ENCODE measurements at regions not wholly inside any gene's neighbourhood (a gene's known extent, or its start where the extent isn't known, plus 50 kb on each side); places are given as distances from the start of the nearest gene placed in this dataset.
"Not testable (repeated sequence)": the region's sequence is repeated elsewhere in the genome, so short reads cannot be mapped to it uniquely, and the experiment has no call there.

DNA sequence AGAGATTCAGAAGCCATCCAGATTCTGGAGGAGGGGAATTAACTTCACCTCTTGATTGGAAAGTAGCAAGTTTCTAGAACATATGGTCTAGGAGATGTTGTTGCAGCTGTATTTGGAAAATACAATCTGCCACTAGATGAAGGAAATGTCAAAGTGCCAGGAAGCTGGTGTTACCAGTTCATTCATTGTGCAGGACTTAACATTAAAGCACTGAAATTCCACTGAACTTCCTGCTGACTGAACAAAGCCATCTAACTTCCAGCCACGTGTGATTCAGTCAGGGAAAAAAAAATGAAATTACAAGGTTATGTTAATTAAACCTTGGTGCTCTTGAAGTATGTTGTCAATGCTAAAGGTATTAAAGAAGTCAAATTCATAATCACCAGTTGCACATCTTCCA is 321.5 kb upstream of the SASH1 start:
- in situ Hi-C loops (cut with MboI; ENCODE audit: low sequenced_read_pairs), result no loop called here

DNA sequence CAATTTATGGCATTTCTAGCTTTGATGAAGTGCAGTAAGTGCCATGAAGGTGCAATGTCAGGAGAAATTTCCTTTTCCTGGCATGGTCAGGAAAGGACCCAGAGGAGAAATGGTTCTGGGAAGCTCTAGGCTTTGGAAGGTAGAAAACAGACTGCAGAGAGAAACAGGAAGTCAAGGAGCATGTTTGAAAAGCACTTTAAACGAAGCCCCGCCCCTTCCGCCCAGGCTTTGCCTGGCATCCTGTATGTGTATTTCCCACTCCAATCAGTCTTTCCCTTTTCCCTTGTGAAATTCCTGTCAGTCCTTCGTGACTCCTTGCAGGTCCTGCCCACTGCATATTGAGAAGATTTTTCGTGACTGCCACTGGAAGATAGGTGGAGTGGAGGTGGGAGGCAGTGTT is 320.9 kb upstream of the SASH1 start:
- in situ Hi-C loops (cut with MboI; ENCODE audit: low sequenced_read_pairs), result no loop called here

DNA sequence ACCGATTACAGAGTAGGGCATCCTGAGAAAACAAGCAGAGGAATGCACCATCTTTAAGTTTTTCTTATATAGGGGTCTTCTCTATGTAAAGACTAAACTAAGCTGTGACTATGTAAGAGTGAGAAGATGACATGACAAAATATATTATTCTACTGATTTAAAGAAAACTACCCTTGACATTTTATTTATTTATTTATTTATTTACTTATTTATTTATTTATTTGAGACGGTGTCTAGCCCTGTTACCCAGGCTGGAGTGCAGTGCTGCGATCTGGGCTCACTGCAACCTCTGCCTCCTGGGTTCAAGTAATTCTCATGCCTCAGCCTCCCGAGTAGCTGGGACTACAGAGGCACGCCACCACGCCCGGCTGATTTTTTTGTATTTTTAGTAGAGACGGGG is 320.4 kb upstream of the SASH1 start:
- in situ Hi-C loops (cut with MboI; ENCODE audit: low sequenced_read_pairs), result not testable (repeated sequence)

DNA sequence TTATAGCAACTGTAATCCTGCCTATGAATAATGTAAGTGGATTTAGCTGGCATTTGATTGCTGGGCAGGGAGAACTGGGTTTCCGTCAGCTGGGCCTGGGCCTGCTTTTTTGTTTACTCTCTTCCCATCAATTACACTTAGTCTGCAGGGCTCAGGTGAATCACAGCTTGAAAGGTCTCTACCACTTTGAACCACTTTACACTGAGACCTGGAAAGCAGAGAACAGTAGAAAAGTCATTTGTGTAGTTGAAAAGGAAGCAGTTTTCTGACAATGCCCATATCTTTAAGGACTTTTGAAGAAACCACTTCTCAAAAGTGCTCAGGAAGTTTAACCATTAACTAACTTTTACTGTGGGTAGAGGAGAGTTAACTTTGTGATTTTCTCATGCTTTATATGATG is 315.4 kb upstream of the SASH1 start:
- in situ Hi-C loops (cut with MboI; ENCODE audit: low sequenced_read_pairs), result no loop called here

DNA sequence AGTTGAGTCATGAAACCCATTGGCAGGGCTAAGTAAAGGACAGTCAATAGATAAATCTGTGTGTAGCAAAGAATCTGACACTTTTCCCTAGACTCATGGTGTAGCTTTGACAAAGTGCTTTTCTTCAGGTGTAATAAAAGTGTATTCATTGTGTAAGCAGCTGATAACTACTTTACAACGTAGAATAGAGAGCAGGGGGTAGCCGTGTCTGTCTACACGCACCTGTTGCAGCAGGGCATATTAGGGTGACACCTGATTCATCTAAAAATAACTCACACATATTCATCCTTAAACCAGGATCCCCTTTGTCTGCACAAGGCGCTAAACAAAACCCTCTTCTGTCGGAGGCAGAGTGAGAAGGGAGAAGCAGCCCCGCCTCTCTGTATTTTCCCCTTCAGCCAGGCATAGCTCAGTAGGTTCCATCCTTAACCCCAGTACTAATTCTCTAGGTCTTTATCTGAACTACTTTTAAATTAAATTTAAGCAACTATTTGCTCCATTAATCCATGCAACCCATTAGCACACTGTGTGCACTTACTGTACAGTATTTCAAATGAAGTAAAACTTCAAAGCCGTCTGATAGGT is 306.7 kb upstream of the SASH1 start:
- in situ Hi-C loops (cut with MboI; ENCODE audit: low sequenced_read_pairs), result no loop called here

DNA sequence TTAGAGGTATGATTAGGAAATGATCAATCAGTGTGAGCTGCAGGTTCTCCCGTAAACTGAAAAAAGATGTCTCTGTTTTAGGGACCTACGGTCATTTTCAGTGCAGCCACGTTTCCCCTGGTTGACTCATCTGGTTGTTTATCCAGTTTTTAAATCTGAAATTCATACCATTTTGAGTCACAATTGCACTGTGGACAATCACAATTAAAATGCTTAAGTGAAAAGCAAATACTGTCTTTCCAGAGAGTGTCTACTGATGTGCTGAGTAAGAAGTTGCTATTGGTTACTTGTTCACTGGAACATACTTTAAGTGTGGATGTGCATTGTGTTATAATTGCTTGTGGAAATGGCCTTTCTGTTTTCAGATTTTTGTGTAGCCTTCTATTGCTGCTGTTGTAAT is 305.1 kb upstream of the SASH1 start:
- in situ Hi-C loops (cut with MboI; ENCODE audit: low sequenced_read_pairs), result no loop called here

DNA sequence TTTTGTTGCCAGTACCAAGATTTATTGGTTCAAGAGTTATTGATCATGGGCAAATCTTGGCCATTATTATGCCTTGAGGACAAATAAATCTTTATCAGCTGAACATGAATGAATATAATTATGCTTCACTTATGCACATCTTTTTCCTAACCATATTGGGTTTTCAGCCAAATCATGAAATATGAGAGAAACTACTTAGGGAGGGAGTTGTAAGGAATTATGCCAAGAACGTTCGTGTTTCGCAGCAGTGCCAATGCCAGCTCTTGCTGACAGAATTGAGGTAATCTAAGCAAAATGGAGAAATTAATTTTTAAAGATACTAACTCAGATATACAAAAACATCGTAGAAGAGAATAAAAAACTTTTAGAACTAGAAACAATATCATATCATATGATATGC is 301.1 kb upstream of the SASH1 start:
- in situ Hi-C loops (cut with MboI; ENCODE audit: low sequenced_read_pairs), result no loop called here

DNA sequence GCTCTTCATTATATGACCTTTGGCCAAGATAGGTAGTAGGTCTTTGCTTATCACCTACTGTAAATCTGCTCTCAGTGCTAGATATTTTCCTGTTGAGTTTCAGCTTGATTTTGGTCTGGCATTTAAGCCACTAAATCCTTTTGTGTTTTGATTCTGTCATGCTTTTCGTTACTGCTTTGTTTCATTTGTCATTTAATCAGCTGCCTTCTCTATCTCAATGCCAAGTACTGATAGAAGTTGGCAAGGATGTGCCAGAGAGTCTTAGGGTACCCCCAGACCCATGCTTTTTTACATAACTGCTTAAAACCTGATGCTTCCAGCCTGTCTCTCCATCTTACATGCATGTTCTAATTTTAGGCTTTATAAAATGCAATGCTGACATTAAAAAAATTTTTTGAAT is 300.1 kb upstream of the SASH1 start:
- in situ Hi-C loops (cut with MboI; ENCODE audit: low sequenced_read_pairs), result no loop called here

DNA sequence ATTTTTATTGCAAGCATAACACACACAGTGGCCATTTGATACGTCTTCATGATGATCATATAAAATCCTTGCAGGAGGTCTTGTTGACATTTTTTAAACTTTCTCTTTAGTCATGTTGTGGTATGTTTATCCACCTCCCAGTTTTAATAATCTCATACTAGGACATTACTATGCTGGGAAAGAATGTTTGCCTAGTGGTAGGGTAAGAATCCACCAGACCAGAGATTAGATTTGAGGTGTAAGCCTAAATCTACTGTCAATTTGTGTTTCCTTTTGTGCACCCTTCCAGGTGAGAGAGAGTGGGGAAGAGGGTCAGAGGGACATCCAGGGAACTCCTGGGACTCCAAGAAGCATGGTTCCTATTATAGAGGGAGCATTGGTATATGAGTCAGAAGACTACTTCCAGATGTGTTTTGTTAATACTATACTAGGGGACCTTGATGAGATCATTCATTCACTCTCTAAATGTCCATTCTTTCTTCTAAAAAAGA is 298.3 kb upstream of the SASH1 start:
- in situ Hi-C loops (cut with MboI; ENCODE audit: low sequenced_read_pairs), result no loop called here

DNA sequence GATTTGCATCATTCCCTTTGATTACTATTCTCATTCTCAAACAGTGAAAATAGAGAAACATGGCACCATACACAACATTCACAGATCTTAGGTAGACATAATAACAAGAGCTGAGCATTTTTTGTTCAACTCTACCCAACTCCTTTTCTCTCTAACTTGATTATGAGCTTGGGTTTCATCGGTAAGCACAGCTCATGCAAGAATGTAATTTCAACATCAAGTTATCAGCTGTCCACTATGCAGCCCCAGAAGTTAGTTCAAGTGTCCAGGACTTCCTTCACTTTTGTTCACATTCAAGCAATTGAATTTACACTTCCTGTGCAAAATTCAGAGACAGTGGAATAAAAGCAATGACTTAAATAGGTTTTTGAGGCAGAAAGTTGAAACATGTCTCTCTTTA is 297.7 kb upstream of the SASH1 start:
- in situ Hi-C loops (cut with MboI; ENCODE audit: low sequenced_read_pairs), result no loop called here

DNA sequence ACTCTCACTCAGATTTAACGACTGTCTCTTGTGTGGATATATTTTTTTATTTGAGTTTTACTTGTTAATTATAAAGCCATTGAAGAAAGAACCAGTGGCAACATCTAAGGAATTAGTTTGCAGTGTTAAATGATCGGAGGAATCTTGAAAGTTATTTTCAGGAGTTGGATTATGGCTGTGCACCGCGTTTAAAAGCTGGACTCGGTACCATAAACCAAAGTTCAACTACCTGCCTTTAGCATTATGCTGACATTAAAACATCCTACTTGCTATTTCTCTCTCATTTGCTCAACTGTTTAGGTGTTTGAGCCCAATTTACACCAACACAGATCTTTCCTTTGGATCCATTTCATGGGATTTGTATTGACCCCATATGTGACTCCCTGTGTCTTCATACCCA is 289.4 kb upstream of the SASH1 start:
- in situ Hi-C loops (cut with MboI; ENCODE audit: low sequenced_read_pairs), result no loop called here

DNA sequence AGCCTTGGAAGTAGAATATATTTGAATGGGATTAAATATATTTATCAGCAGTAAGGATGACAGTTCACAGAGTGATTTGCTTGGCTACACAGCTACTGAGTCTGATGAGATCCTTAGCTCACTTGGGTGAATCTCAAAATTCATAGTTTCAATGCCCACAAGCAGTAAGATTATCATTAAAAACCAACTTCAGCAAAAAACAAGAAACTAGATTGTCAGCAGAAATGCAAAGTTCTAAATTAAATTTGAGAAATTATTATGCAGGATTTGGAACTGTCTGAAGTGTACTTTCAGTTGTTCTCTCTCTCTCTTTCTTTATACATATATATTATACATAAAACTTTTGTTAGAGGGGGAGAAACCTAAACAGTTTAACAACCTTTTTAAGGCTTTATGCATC is 288.8 kb upstream of the SASH1 start:
- in situ Hi-C loops (cut with MboI; ENCODE audit: low sequenced_read_pairs), result no loop called here

DNA sequence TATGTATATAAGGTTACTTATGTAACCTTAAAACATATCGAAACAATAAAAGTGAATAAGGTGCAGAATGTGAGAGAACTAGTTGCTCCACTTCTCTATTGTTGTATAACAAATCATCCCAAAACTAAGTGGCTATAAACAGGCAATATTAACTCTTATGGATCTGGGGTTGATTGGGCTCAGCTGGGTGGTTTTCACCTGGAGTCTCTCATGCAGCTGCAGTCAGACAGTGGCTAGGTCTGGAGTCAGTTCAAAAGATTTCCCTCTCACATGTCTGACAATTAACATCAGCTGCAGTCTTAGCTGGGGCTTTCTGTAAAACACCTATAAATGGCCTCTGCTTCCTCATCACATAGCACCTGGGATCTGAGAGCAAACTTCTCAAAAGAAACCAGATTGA is 288.4 kb upstream of the SASH1 start:
- in situ Hi-C loops (cut with MboI; ENCODE audit: low sequenced_read_pairs), result no loop called here

DNA sequence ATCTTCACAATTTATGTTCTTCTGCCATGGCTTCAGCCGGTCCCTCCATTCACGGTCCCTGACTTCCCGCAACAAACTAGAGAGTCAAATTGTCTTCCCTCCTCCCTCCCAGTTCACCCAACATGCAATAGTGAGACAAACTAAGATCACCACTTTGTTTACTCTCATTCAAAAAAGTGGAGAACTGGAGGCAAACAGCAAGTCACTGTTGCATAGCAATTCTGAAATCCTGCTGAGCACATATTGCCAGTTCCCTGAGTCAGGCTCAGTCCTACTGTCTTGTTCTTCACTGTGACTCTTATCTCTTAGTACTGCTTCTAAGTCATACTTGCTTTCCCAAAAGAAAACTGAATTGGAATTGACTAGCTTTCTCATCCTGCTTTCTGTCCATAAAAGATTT is 287.2 kb upstream of the SASH1 start:
- in situ Hi-C loops (cut with MboI; ENCODE audit: low sequenced_read_pairs), result no loop called here

DNA sequence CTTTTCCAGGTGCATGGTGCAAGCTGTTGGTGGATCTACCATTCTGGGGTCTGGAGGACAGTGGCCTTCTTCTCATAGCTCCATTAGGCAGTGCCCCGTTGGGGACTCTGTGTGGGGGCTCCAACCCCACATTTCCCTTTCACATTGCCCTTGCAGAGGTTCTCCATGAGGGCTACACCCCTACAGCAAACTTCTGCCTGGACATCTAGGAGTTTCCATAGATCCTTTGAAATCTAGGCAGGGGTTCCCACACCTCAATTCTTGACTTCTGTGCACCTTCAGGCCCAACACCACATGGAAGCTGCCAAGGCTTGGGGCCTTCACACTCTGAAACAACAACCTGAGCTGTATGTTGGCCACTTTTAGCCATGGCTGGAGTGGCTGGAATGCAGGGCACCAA is 282.8 kb upstream of the SASH1 start:
- in situ Hi-C loops (cut with MboI; ENCODE audit: low sequenced_read_pairs), result no loop called here

DNA sequence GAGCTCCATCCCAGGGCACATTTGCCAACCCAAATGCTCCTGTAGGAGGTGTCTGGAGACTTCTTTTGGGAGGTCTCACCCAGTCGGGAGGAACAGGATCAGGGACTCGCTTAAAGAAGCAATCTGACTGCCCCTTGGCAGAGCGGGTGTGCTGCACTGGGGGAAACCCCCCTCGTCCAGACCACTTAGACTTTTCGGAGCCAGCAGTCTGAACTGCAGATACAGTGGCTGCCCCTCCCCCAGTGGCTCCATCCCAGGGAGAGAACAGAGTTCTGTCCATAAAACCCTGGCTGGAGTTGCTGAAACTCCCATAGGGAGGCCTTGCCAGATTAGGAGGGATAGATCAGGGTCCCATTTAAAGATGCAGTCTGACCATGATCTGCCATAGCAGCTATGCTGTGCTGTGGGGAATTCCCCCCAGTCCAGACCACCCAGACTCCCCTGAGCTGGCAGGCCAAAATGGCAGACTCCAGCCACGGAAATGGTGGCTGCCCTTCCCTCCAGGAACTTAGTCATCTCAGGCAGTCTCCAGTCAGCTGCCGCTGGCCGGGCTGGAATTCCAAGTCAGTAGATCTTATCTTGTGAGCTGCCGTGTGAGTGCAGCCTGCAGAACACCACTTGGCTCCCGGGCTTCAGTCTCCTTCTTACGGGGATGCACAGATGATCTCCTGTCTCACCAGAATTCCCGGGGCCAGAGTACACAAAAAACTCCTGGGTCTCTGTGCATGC is 278.1 kb upstream of the SASH1 start:
- in situ Hi-C loops (cut with MboI; ENCODE audit: low sequenced_read_pairs), result no loop called here

DNA sequence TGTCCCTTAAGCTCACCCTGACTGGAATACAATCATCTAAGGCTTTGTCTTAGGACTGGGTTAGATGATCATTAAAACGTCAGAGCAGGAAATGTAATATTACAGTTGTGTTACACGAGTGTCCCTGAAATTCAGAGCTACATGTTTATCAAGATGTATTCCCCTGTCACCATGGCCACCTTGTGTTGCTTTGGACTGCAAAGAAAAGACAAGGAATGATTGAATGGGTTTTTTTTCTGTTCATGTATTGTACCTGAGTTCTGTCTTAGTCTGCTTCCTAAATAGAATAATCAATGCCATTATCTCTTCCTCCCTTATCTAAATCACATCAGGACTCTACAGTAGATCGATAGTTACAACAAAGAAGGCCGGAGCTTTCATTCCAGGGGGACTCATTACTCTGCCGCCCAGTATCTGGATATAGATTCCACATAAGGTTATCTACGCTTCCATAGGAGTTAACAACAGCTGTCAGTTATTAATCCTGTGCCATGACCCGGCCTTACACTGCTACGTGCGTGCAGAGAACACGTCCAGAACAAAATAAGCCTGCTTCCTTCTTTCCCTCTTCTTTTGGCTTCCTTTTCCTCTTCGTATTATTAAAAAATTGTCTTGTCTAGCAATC is 274.1 kb upstream of the SASH1 start:
- in situ Hi-C loops (cut with MboI; ENCODE audit: low sequenced_read_pairs), result no loop called here

DNA sequence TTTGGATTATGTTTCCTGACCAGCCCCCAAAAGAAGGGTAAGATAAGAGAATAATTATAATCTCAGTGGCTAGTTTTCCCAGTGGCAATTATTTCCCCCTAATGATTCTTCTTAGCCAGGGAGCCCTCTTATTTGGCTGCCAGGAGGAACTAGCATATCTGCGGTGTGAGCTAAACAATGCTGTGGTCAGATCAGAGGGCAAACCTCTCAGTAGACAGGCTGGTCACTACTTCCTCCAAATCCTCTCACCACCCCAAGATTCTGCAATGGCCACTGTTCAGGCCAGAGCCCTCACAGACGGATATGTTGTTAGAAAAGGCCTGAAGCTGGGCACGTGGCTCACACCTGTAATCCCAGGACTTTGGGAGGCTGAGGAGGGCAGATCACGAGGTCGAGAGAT is 273.4 kb upstream of the SASH1 start:
- in situ Hi-C loops (cut with MboI; ENCODE audit: low sequenced_read_pairs), result no loop called here

DNA sequence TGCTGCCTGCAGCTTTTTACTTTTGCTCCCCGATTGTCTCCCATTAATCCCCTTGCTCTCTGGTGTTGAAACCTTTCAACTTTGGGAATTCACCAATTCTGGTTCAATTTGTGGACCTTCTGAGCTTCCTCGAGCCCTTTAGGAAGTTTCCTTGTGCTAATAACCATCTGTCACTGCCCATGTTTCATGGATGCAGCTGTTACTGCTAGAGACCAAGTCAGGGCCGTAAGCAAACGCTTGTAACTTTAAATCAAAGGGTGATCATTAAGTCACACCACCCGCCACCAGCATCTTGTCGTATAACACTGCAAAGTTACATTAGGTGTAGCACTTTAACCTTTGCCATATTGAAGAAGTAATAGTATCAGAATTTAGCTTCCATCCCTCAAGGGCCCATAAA is 268.3 kb upstream of the SASH1 start:
- in situ Hi-C loops (cut with MboI; ENCODE audit: low sequenced_read_pairs), result no loop called here

DNA sequence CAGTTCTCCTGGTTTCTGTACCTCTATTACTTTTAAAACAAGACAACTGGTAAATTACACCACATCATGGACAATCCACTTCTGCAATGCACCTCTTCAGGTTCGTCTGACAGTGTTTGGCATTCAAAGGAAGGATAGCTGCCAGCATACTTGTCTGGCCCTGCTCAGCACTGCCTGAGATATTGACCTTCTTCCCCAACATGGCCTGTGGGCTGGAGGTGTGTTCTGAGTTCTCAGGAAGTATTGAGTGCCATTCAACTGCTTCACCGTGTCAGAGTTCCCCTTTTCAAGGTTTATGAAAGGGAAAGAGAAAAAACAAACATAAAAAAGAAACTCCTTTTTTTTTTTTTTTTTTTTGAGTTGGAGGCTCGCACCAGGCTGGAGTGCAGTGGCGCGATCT is 267.9 kb upstream of the SASH1 start:
- in situ Hi-C loops (cut with MboI; ENCODE audit: low sequenced_read_pairs), result no loop called here

DNA sequence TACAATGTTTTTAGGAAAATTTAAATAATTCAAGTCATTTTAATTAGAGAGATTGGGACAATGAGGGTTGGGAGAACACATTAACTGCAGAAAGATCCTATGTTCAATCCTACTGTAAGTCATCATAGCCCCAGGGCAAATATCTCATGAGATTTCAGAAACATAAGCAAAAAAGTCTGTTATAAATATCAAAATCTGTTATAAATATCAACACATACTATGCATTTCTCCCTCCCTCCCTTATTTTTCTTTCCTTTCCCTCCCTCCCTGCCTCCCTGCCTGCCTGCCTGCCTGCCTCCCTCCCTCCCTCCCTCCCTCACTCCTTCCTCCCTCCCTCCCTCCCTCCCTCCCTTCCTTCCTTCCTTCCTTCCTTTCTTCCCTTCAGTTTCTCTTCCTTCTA is 267.3 kb upstream of the SASH1 start:
- in situ Hi-C loops (cut with MboI; ENCODE audit: low sequenced_read_pairs), result no loop called here

DNA sequence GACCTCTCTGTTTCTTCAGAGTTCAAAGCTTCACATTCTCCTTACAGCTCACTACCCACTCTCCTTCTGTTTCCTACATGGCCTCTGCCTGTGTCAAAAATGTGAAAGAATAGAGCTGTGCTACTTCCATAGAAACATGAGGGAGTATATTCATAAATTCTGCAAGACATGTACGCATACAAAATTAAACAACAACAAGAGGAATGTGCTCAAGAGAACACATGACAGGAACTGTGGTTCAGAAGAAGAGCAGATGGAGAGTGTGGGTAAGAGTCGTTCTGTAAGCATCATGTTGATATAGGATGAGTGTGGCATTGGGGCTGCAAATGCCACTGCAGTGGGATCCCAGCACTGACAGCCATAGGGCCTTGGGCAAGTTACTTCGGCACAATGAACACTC is 266.6 kb upstream of the SASH1 start:
- in situ Hi-C loops (cut with MboI; ENCODE audit: low sequenced_read_pairs), result no loop called here

DNA sequence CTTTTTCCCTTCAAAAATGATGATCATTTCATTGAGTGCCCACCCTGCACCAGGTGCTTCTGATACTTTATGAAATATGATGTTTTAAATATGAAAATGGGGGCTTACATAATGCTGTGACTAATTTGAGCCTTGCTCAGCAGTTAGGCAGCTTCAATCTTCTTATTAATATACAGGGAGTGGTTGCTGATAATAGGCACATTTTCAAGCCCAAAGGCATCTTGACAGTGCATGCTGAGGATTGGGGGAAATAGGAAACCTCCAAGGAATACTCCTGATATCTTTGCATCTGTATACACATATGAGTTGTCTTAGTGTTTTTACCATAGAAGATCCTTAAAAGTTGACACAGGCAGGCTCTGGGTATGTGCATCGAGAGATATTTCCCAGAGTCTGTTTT is 262.3 kb upstream of the SASH1 start:
- in situ Hi-C loops (cut with MboI; ENCODE audit: low sequenced_read_pairs), result no loop called here

All from HL-60/S4 (cell line).